ENCODE measurements at regions not wholly inside any gene's neighbourhood (a gene's known extent, or its start where the extent isn't known, plus 50 kb on each side); places are given as distances from the start of the nearest gene placed in this dataset.

GRCh38 chr11:22510010-22510409, 115.6 kb downstream of the FANCF start:
- TF ChIP-seq BHLHE40 (IDR thresholded peaks at IDR 0.05; ENCODE audit: borderline replicate concordance) (no peak), LEF1 (IDR thresholded peaks at IDR 0.05; ENCODE audit: borderline replicate concordance) (no peak), ZNF384 (IDR thresholded peaks at IDR 0.05) (no peak), FOXK2 (IDR thresholded peaks at IDR 0.05) (no peak), SP1 (IDR thresholded peaks at IDR 0.05) (no peak), ARNT (IDR thresholded peaks at IDR 0.05) (no peak), TARDBP (IDR thresholded peaks at IDR 0.05) (no peak)
- CTCF ChIA-PET: no interaction called here
- no peak for DNase-seq (ENCODE audit: extremely low spot score)
- POLR2A ChIA-PET: no interaction called here

GRCh38 chr11:22508665-22509064, 117.0 kb downstream of the FANCF start:
- ChIA-PET CTCF (no interaction called here), POLR2A (no interaction called here)
- TF ChIP-seq ZNF384 (IDR thresholded peaks at IDR 0.05): no peak
- DNase-seq (ENCODE audit: extremely low spot score): no peak

GRCh38 chr11:22497474-22497873, 128.1 kb downstream of the FANCF start:
- CTCF ChIA-PET: no interaction called here
- TF ChIP-seq LEF1 (IDR thresholded peaks at IDR 0.05; ENCODE audit: borderline replicate concordance) (no peak), FOXM1 (IDR thresholded peaks at IDR 0.05; ENCODE audit: borderline replicate concordance) (no peak), TARDBP (IDR thresholded peaks at IDR 0.05) (no peak), ZNF384 (IDR thresholded peaks at IDR 0.05) (no peak), BHLHE40 (IDR thresholded peaks at IDR 0.05; ENCODE audit: borderline replicate concordance) (no peak), L3MBTL2 (conservative IDR thresholded peaks at IDR 0.05) (no peak), FOXA1 (IDR thresholded peaks at IDR 0.05) (no peak), NFRKB (IDR thresholded peaks at IDR 0.05) (no peak), PKNOX1 (IDR thresholded peaks at IDR 0.05) (no peak), SP1 (IDR thresholded peaks at IDR 0.05) (no peak), SUZ12 (IDR thresholded peaks at IDR 0.05) (no peak)
- no peak for DNase-seq (ENCODE audit: extremely low spot score)
- POLR2A ChIA-PET: no interaction called here

- POLR2A ChIA-PET: no interaction called here
- DNase-seq (ENCODE audit: extremely low spot score): peak; percentile 11
- no peak for TF ChIP-seq L3MBTL2 (conservative IDR thresholded peaks at IDR 0.05)
- no peak for TF ChIP-seq ZNF384 (IDR thresholded peaks at IDR 0.05)
- TF ChIP-seq HDGF (IDR thresholded peaks at IDR 0.05; ENCODE audit: borderline replicate concordance): no peak
- TF ChIP-seq CTBP1 (IDR thresholded peaks at IDR 0.05; ENCODE audit: borderline replicate concordance): no peak
- no peak for TF ChIP-seq NFRKB (IDR thresholded peaks at IDR 0.05)
- TF ChIP-seq ELF4 (IDR thresholded peaks at IDR 0.05): no peak
- no peak for TF ChIP-seq TARDBP (IDR thresholded peaks at IDR 0.05)
- no peak for TF ChIP-seq FOXM1 (IDR thresholded peaks at IDR 0.05; ENCODE audit: borderline replicate concordance)
- no peak for TF ChIP-seq FOXK2 (IDR thresholded peaks at IDR 0.05)
- TF ChIP-seq LEF1 (IDR thresholded peaks at IDR 0.05; ENCODE audit: borderline replicate concordance): no peak
- no peak for TF ChIP-seq PKNOX1 (IDR thresholded peaks at IDR 0.05)
- no peak for TF ChIP-seq FOXA1 (IDR thresholded peaks at IDR 0.05)
- no peak for TF ChIP-seq SUZ12 (IDR thresholded peaks at IDR 0.05)
- TF ChIP-seq BHLHE40 (IDR thresholded peaks at IDR 0.05; ENCODE audit: borderline replicate concordance): no peak
- TF ChIP-seq ARNT (IDR thresholded peaks at IDR 0.05): no peak
- no peak for TF ChIP-seq SP1 (IDR thresholded peaks at IDR 0.05)
- CTCF ChIA-PET: no interaction called here
These were observed 133.9 kb downstream of the FANCF start for GRCh38 chr11:22491555-22492225.

- TF ChIP-seq BHLHE40 (IDR thresholded peaks at IDR 0.05; ENCODE audit: borderline replicate concordance) (no peak), FOXK2 (IDR thresholded peaks at IDR 0.05) (no peak), LEF1 (IDR thresholded peaks at IDR 0.05; ENCODE audit: borderline replicate concordance) (no peak), CTBP1 (IDR thresholded peaks at IDR 0.05; ENCODE audit: borderline replicate concordance) (no peak), FOXM1 (IDR thresholded peaks at IDR 0.05; ENCODE audit: borderline replicate concordance) (no peak), PKNOX1 (IDR thresholded peaks at IDR 0.05) (no peak), FOXA1 (IDR thresholded peaks at IDR 0.05) (no peak), NFRKB (IDR thresholded peaks at IDR 0.05) (no peak), L3MBTL2 (conservative IDR thresholded peaks at IDR 0.05) (no peak), TARDBP (IDR thresholded peaks at IDR 0.05) (no peak), ELF4 (IDR thresholded peaks at IDR 0.05) (no peak), ARNT (IDR thresholded peaks at IDR 0.05) (no peak), SUZ12 (IDR thresholded peaks at IDR 0.05) (no peak), ZNF384 (IDR thresholded peaks at IDR 0.05) (no peak), SP1 (IDR thresholded peaks at IDR 0.05) (no peak), HDGF (IDR thresholded peaks at IDR 0.05; ENCODE audit: borderline replicate concordance) (no peak)
- CTCF ChIA-PET: no interaction called here
These were observed 142.0 kb downstream of the SLC17A6 start for GRCh38 chr11:22479971-22480720.

GRCh38 chr11:22479208-22479607, 141.0 kb downstream of the SLC17A6 start:
- no peak for TF ChIP-seq SUZ12 (IDR thresholded peaks at IDR 0.05)
- TF ChIP-seq ZNF384 (IDR thresholded peaks at IDR 0.05): no peak
- TF ChIP-seq NFRKB (IDR thresholded peaks at IDR 0.05): no peak
- TF ChIP-seq PKNOX1 (IDR thresholded peaks at IDR 0.05): no peak
- no peak for TF ChIP-seq SP1 (IDR thresholded peaks at IDR 0.05)
- no peak for TF ChIP-seq HDGF (IDR thresholded peaks at IDR 0.05; ENCODE audit: borderline replicate concordance)
- no peak for TF ChIP-seq LEF1 (IDR thresholded peaks at IDR 0.05; ENCODE audit: borderline replicate concordance)
- no peak for TF ChIP-seq ELF4 (IDR thresholded peaks at IDR 0.05)
- TF ChIP-seq BHLHE40 (IDR thresholded peaks at IDR 0.05; ENCODE audit: borderline replicate concordance): no peak
- no peak for TF ChIP-seq ARNT (IDR thresholded peaks at IDR 0.05)
- TF ChIP-seq TARDBP (IDR thresholded peaks at IDR 0.05): no peak
- no peak for TF ChIP-seq FOXA1 (IDR thresholded peaks at IDR 0.05)
- TF ChIP-seq FOXM1 (IDR thresholded peaks at IDR 0.05; ENCODE audit: borderline replicate concordance): no peak
- ChIA-PET CTCF (no interaction called here), POLR2A (no interaction called here)
- no peak for DNase-seq (ENCODE audit: extremely low spot score)

More at GRCh38 chr11:22479971-22480720, 142.0 kb downstream of the SLC17A6 start:
- no peak for DNase-seq (ENCODE audit: extremely low spot score)
- POLR2A ChIA-PET: no interaction called here

Measured in HEK293T (cell line).